Amniotic epithelial cell (primary cell): ENCODE measurements at regions not wholly inside any gene's neighbourhood (a gene's known extent, or its start where the extent isn't known, plus 50 kb on each side); places are given as distances from the start of the nearest gene placed in this dataset.
A peak's percentile ranks its signal among the peaks of the same experiment; 100 is the strongest.
"Not testable (repeated sequence)": the region's sequence is repeated elsewhere in the genome, so short reads cannot be mapped to it uniquely, and the experiment has no call there.

Experiments
- DNase-seq: peaks from one replicate; pipeline ENCODE4 v3.0.0-alpha.2; 2010; ENCODE audit warnings: low read depth

- DNase-seq: no peak
Observed at GRCh38 chr18:41131050-41131449, 824.0 kb upstream of the PIK3C3 start.

GRCh38 chr18:41128545-41128944, 826.5 kb upstream of the PIK3C3 start:
- peak; percentile 60 for DNase-seq

- DNase-seq: no peak
Observed at GRCh38 chr18:41128126-41128525, 826.9 kb upstream of the PIK3C3 start.

GRCh38 chr18:41126541-41127235, 828.3 kb upstream of the PIK3C3 start:
- DNase-seq: peak; percentile 61

- peak; percentile 59 for DNase-seq
Observed at GRCh38 chr18:41121116-41121826, 833.8 kb upstream of the PIK3C3 start.

GRCh38 chr18:41119031-41119430, 836.0 kb upstream of the PIK3C3 start:
- DNase-seq: no peak

DNA sequence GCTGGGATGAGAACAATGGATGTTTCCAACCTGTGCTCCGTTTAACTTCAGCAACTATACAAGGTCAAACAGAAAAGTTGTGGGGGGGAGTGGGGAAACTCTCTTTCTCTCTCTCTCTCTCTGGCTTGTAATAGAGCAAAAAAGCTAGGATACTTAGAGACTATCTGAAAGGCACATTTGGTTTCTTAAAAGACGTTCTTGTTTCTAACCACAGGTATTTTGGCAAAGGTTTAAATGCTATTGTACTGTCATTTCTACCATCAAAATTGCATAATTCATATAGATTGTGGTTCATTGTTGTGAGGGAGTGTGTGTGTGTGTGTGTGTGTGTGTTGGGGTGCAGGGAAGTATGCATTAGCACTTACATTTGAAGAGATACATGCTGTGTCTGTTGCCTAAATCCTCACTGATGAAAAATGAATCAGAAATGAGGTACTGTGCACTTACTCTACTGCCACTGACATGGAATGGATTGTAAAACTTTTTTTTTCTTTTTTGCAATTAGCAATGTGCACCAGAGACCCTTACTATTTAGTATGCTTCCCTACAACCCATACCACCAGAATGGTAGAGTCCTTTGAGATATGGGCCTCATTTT, 841.0 kb upstream of the PIK3C3 start:
- DNase-seq: peak; percentile 90

DNA sequence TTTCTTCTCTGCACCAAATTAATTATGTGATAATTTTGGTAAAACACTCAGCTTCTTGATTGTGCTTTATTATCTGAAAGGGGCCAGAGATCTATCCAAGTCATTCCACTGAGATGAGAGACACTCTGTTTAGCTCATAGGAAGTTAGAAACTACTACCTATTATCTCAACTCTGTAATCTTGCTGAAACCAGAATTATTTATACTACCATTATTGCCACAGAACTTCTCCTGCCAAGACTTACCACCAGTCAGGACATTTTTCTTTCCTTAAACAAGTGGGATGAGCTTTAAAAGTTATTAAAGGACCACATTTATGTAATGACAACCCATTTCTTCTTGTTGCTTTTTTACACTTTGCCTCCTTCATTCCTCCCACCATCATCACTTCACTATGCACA, 855.6 kb upstream of the PIK3C3 start:
- DNase-seq: peak; percentile 62

- peak; percentile 57 for DNase-seq
Observed at GRCh38 chr18:41096504-41096903, 858.5 kb upstream of the PIK3C3 start.

GRCh38 chr18:41077076-41077475, 878.0 kb upstream of the PIK3C3 start:
- DNase-seq: no peak

- DNase-seq: peak; percentile 59
Observed at GRCh38 chr18:41075212-41075611, 879.8 kb upstream of the PIK3C3 start.

- peak; percentile 84 for DNase-seq
Observed at GRCh38 chr18:41073372-41073954, 881.6 kb upstream of the PIK3C3 start.

DNA sequence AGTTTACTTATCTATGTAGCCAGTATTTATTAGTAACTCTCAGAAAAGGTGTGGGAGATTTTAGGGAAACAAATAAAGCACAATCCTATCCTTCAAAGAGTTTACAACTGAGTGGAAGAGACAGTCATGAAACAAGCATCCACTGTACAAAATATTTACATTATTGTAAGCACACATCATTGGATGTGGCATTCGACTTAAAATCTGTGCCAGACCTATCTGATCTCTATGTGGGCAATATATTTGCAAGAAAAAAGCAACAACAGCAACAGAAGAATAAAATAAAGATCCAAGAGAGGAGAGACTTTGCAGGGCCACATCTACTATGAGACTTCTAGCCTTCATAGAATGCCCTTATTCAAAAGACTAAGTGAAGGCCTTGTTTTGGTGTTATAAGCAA, 882.1 kb upstream of the PIK3C3 start:
- DNase-seq: no peak

GRCh38 chr18:41071826-41072225, 883.2 kb upstream of the PIK3C3 start:
- no peak for DNase-seq

GRCh38 chr18:41069167-41069566, 885.9 kb upstream of the PIK3C3 start:
- DNase-seq: no peak

GRCh38 chr18:41064916-41065315, 890.1 kb upstream of the PIK3C3 start:
- no peak for DNase-seq

GRCh38 chr18:41060967-41061366, 894.1 kb upstream of the PIK3C3 start:
- DNase-seq: no peak

DNA sequence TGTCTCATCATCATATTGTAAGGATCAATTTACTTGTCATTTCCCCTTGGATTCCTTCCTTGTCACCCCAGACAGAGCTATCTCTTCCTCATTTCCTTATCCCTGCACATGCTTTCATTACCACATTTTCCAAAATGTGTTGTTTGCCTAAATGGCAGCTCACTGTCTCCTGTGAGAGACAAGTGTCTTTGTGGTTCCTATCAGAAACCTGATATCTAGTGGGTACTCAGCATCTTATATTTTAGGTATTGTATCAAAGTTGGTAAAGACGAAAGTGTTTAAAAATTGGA, 896.0 kb upstream of the PIK3C3 start:
- DNase-seq: no peak

GRCh38 chr18:41058351-41059125, 896.5 kb upstream of the PIK3C3 start:
- no peak for DNase-seq

GRCh38 chr18:41052625-41053024, 902.4 kb upstream of the PIK3C3 start:
- no peak for DNase-seq

- DNase-seq: not testable (repeated sequence)
Observed at GRCh38 chr18:41046250-41046649, 908.8 kb upstream of the PIK3C3 start.

DNA sequence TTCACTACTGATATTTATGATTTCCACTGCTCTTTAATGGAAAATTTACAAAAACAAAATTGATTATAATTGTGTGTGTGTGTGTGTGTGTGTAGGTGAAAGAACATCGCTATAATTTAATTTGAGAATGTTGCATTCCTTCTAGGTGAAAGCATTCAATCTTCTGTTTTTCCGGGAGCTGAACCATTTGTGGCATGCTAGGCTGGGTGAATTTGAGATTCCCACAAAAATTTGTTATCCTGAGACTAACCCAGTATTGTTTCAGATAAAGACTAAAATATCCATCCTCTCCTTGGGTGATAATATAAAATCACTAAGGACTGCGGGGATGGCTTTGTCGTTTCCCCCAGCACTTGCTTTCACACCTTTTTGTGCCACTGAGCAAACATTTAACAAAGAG, 911.2 kb upstream of the PIK3C3 start:
- no peak for DNase-seq
